ENCODE measurements at regions not wholly inside any gene's neighbourhood (a gene's known extent, or its start where the extent isn't known, plus 50 kb on each side); places are given as distances from the start of the nearest gene placed in this dataset.

GRCh38 chr6:98470821-98471220, 363.6 kb upstream of the POU3F2 start:
- DNase-seq (ENCODE audit: low read depth in 2 of 2): no peak

DNA sequence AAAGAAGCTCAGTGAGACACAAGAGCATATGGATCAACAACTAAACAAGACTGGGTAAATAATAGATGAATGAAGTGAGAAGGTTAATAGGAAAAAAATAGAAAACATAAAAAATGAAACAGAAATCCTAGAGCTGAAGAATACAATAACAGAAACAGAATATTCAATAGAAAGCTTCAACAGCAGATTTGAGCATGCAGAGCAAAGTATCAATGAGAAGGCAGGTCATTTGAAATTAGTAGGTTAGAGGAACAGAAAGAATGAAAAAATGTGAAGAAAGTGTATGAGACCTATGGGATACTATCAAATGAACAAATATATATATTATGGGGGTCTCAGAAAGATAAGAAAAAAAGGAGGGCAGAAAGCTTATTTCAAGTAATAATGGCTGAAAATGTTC, 362.9 kb upstream of the POU3F2 start:
- no peak overlapping the region for H3K4me3 ChIP-seq (replicated peaks in 1 of 2; ENCODE audit: low read depth in 2 of 2, low read length in 2 of 2)
- TF ChIP-seq CTCF (IDR thresholded peaks at IDR 0.05; ENCODE audit: low read depth, low read length): no peak
- no peak for DNase-seq (ENCODE audit: low read depth in 2 of 2)

More at GRCh38 chr6:98470821-98471220, 363.6 kb upstream of the POU3F2 start:
- no peak for TF ChIP-seq CTCF (IDR thresholded peaks at IDR 0.05; ENCODE audit: low read depth, low read length)
- H3K4me3 ChIP-seq (replicated peaks in 1 of 2; ENCODE audit: low read depth in 2 of 2, low read length in 2 of 2): no peak overlapping the region

DNA sequence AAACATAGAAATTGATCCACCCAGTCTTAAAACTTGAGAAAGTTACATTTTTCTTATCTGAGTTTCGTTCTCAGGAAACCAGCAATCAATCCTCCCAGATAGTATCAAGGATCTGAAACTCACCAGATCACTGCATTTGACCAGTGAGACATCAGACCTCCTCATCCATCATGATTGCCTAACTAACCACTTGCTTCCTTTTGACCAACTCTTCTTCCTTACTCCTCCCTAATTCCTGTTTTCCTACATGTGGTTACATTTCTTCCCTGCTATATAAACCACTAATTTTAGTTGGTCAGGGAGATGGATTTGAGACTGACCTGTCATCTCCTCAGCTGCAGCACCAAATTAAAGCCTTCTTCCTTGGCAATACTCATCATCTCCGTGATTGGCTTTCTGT, 357.1 kb upstream of the POU3F2 start:
- no peak overlapping the region for H3K4me3 ChIP-seq (replicated peaks in 1 of 2; ENCODE audit: low read depth in 2 of 2, low read length in 2 of 2)
- TF ChIP-seq CTCF (IDR thresholded peaks at IDR 0.05; ENCODE audit: low read depth, low read length): no peak
- DNase-seq (ENCODE audit: low read depth in 2 of 2): no peak

- no peak overlapping the region for H3K4me3 ChIP-seq (replicated peaks in 1 of 2; ENCODE audit: low read depth in 2 of 2, low read length in 2 of 2)
- no peak for TF ChIP-seq CTCF (IDR thresholded peaks at IDR 0.05; ENCODE audit: low read depth, low read length)
- no peak for DNase-seq (ENCODE audit: low read depth in 2 of 2)
These were observed 349.7 kb upstream of the POU3F2 start for GRCh38 chr6:98484696-98485095.

DNA sequence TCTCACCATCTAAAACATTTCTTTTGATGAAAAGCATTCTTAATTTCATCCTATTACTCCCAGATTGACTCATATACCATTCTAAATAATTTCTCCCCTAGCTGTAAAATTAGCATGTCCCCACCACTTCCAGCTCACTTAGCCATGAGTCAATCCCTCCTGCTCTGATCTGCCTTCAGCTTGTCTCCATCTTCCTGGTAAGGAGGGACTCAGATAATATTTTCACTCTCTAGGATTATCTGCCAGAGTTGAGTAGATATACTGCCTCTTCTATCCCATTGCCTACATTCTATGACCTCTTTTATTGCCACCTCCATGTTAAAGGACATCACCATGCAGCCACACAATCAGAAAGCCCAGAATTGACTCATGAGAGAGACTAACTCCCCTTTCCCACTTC, 348.8 kb upstream of the POU3F2 start:
- DNase-seq (ENCODE audit: low read depth in 2 of 2): no peak
- no peak overlapping the region for H3K4me3 ChIP-seq (replicated peaks in 1 of 2; ENCODE audit: low read depth in 2 of 2, low read length in 2 of 2)
- TF ChIP-seq CTCF (IDR thresholded peaks at IDR 0.05; ENCODE audit: low read depth, low read length): no peak

- no peak overlapping the region for H3K4me3 ChIP-seq (replicated peaks in 1 of 2; ENCODE audit: low read depth in 2 of 2, low read length in 2 of 2)
- no peak for DNase-seq (ENCODE audit: low read depth in 2 of 2)
- no peak for TF ChIP-seq CTCF (IDR thresholded peaks at IDR 0.05; ENCODE audit: low read depth, low read length)
These were observed 348.3 kb upstream of the POU3F2 start for GRCh38 chr6:98486057-98486456.

GRCh38 chr6:98487612-98488011, 346.8 kb upstream of the POU3F2 start:
- no peak for TF ChIP-seq CTCF (IDR thresholded peaks at IDR 0.05; ENCODE audit: low read depth, low read length)
- no peak for DNase-seq (ENCODE audit: low read depth in 2 of 2)
- H3K4me3 ChIP-seq (replicated peaks in 1 of 2; ENCODE audit: low read depth in 2 of 2, low read length in 2 of 2): no peak overlapping the region
